Dedifferentiated amniotic fluid mesenchymal stem cell (primary cell): ENCODE measurements at regions not wholly inside any gene's neighbourhood (a gene's known extent, or its start where the extent isn't known, plus 50 kb on each side); places are given as distances from the start of the nearest gene placed in this dataset.

Source experiments
- DNase-seq: peaks from one replicate; pipeline ENCODE4 v3.0.0-alpha.2; 2016; ENCODE audit errors: extremely low spot score

- no peak for DNase-seq
Measured at GRCh38 chr7:25314731-25315267, 86.5 kb upstream of the NPVF start.

GRCh38 chr7:25316366-25316765, 88.1 kb upstream of the NPVF start:
- DNase-seq = no peak

DNA sequence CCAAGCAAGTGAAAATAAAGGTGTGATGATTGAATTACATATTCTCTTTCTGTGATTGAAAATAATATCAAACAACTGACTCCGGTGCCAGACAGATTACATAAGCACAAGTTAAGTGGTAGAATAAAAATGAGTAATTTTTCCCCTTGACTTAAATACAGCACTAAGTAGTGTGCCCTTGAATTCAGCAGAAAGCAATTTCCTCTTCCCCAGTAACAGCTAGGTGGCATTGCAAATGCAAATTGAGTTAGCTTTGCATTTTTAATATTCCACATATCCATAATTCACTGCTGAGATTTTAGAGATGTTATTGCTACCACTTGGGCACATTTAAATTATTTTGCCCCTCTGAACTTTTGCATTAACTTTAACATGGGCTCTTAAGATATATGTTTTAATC, 89.8 kb upstream of the NPVF start:
- DNase-seq = no peak

DNA sequence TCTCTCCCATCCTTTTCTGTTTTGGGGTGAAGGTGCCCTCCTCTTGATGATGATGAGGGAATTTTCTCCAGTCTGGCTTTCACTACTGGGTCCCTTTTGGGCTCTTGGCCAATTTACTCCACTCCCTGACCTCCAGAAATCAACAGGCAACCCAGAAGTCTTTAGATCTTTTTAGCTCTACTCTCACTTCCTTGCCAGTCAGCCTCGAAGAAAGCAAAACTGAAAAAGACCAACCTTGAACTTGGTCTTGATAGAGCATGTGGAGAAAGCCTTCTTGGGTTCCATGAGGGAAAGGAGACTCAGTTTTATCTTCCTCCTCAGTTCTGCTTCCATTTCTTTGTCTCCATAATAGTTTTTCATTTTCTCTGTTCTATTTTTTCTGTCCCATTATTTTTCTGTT, 91.4 kb upstream of the NPVF start:
- DNase-seq = no peak

DNA sequence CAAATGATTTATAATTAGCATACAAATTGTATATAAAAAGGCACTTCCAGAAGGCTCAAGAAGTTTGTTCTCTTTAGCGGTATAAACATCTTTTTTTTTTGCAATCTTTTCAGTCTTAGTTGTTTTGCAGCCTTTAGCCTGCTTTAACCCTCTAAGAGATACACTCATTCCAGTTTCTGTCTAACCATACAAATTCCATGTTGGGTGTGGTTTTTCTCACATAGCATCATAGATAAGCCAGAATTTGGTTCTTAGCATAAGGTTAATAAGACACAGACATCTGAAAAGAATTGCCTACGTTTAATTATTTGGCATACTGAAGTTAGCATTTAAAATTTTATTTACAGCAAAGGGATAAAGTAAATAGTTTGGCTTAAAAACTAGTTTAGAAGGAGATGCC, 92.5 kb upstream of the NPVF start:
- DNase-seq = no peak

DNA sequence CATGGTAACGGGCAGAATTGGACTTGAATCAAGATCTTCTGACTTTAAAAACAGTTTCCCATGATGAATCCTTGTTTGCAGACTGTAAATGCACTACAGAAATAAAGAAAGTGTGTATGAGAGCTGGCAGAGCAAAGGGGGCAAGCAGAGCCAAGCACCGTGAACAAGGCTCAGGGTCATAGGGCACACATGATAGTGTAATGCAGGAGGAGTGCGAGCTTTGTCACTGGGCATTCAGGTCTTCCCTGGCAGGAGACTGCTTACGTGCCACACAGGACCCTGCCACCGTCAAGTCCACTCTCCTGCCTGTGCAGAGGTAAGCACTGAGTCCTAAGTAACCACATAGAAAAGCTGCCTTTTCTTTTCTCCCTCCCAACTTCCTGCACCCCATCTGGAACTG, 93.1 kb upstream of the NPVF start:
- DNase-seq = no peak

- DNase-seq = no peak
Measured at GRCh38 chr7:25322473-25322872, 94.2 kb upstream of the NPVF start.

DNA sequence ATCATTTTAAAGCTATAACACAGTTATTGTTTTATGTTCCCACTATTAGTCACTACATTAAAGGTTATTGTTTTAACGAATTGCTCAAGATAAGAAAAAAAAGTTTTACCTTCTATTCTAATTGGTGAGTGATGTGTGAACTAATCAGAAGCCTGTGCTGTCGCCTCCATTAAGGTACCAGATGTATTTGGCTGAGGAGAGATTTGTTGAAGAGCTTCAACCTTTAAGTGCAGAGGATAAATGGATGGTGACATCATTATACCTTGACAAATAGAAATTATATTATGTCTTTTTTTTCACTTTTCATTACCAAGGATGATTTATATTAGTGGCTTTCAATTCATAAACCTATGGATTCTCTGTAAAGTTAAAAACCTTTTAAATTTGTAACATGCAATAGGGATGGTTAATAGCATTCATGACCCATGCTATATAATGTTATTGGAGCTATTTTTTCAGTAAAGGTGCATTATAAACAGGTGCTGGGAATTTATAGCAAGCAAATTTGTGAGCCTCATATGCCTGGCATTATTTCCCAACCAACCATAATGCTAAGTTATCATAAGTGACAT, 97.0 kb upstream of the NPVF start:
- DNase-seq = no peak

- DNase-seq = no peak
Measured at GRCh38 chr7:25326501-25327156, 98.3 kb upstream of the NPVF start.

DNA sequence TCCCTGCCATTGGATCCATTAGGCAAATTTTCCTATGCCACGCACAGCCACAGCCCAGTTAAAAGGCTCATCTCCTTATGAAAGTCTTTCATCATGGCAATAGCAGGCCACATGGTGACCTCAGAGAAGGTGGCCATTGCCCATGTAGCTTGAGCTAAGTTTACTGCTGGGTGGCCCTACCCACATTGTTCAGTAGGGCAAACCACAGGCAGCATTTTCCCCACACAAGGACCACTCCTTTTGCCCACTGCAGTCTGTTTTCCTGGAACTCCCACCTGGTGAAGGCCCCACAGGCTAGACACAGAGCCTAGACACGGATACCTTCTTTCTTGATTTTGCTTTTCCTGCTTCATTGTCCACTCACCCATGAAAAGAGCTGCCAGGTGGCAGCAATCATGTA, 101.5 kb upstream of the NPVF start:
- no peak for DNase-seq

- DNase-seq = no peak
Measured at GRCh38 chr7:25333296-25333928, 105.1 kb upstream of the NPVF start.

DNA sequence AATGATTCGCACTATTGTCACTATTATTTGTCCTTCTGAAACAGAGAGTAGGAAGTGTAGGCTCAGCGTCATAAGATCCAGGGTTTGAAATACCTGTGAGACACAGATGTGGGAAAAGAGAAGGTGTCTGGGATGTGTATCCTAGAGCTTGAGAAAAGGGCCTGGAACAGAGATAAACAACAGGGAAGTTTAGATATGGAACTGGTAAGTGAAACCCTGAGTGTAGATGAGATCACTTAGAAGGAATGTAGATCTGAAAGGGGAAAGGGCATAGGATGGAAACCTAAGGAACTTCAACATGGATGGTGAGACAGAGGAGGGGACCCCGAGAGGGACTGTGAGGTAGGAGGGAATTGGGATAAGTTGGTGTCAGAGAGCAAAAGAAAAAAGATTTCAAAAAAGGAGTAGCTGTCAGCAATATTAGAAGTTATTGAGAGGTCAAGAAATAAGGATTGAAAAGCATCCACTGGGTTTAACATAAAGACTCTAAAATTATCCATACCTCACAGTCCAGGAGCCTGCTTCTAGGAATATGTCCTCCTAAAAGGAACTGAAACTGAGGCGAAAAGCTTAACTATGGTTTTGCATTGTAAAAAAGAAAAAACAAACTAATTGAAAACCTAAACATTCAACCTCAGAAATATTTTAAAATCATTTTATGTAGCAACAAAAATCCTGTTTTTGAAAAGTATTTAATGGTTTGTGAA, 119.2 kb upstream of the NPVF start:
- no peak for DNase-seq

- DNase-seq = no peak
Measured at GRCh38 chr7:25348104-25348503, 119.8 kb upstream of the NPVF start.

DNA sequence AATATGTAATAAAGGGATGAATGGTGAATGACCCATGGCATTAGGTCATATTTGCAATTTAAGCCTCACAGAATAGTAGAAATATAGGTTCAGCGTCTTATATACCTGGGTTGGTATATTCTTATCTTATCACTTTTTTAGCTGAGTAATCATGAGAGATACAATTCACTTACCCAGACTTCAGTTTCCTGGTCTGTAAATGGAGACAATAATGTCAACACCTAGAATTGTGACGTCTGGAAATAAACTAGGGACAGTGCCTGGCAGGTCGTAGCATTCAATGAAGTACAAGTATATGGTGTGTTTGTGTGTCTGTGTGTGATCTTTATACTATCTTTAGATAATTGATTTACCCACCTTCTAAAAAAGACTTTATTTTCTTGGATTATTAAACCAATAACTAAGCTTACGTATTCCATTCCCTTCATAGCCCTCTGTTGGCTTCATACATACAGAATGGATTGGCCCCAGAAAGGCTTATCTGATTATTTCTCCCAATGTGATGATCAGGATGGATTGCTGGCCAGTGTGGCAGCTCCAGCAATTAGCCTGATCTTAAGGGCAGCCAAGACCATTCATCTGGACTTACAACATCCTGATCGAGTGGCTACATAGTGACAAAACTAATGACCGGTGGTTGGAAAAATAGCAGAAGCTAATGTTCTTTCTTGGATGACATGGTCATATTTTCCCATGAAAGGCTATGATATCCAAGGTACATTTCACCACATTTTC, 121.2 kb upstream of the NPVF start:
- DNase-seq = no peak

- no peak for DNase-seq
Measured at GRCh38 chr7:25350041-25350440, 121.8 kb upstream of the NPVF start.

DNA sequence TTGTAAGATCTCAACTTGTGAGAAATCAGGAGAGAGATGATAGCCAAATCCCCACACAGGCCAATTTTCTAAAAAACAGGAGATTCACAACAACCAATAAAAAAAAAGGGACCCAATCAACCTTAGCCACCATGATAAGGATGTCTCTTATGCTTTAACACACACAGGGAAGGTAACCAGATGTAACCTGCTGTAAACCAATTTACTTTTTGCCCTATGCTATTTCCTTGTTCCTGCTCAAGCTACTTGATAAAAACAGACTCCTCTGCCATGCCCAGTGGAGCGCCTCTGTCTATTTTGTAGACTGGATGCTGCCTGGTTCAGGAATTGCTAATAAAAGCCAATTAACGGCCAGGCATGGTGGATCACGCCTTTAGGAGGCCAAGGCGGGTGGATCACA, 123.5 kb upstream of the NPVF start:
- no peak for DNase-seq

DNA sequence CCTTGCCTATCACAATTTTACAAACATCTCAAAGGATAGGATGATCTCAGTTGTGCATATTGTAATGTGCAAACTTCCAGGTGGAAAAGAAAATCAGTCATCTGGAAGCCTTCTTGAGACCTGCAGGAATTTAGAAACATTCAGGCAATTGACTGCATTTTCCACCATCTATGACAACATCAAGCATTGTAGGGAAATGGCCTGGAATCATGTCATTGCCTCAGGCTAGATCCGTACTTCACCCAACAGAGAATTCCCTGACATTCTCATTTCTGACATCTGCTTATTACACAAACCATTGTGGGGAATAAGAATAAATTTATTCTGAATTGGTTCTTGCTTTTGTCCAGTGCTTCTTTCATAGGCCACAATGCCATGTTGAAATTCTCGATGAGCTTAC, 124.9 kb upstream of the NPVF start:
- DNase-seq = no peak

DNA sequence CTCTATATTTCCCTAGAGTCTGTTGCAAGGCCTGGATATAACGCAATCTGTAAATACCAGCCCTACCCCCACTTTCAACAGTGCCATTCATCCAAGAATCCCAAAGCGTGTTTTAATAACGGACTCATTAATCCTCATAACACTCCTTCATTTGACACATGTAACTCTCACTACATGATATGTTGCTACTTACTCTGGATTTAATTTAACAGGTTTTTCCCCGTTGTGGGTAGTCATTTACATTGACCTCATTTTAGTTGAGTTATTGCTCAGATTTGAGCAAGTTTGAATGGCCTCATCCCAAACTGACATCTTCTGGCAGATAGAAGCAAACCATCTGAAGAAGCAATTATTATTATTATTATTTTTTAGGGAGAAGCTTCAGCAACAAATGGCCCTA, 125.4 kb upstream of the NPVF start:
- DNase-seq = no peak

GRCh38 chr7:25356534-25357151, 128.4 kb upstream of the NPVF start:
- DNase-seq = no peak

DNA sequence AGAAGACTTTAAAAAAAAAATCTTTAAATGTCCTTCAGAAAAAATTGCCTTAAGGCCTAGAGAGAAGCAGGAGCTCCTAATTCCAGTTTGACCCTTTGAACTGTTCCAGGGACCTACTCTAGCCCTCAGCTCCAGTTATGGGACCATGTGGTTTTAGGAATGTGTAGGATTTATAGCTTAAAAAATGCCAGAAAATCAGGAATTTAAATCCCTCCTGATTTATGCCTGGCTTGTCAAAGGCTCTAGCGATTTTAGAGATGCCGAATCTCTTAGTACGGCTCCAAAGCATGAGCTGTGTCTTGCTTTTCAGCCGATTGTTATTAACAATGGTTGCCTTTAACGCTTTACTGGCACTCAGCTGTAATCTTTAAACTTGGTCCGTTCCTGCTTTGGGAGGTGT, 130.6 kb upstream of the NPVF start:
- DNase-seq = no peak

- DNase-seq = no peak
Measured at GRCh38 chr7:25359471-25360059, 131.3 kb upstream of the NPVF start.
